ENCODE measurements at regions not wholly inside any gene's neighbourhood (a gene's known extent, or its start where the extent isn't known, plus 50 kb on each side); places are given as distances from the start of the nearest gene placed in this dataset.

GRCh38 chr11:92789761-92790160, 179.7 kb upstream of the MTNR1B start:
- H3K36me3 Mint-ChIP-seq (ENCODE audit: low read depth), result no peaks in the 10 kb centered on the region
- no peaks in the 10 kb centered on the region for H3K9me3 Mint-ChIP-seq
- H3K27ac Mint-ChIP-seq, result no peak overlapping the region
- ChIA-PET POLR2A (no interaction called here), CTCF (no interaction called here)
- Histone ChIP-seq H3K36me3 (ENCODE audit: insufficient read depth, low read length) (no peaks in the 10 kb centered on the region), H3K4me3 (ENCODE audit: low read length) (no peak overlapping the region), H3K27me3 (ENCODE audit: control insufficient read depth in 1 of 2, insufficient read depth in 2 of 2, low read length in 2 of 2) (no peaks in the 10 kb centered on the region), H3K27ac (ENCODE audit: low read depth in 1 of 2, low read length in 2 of 2) (no peak overlapping the region), H3K4me1 (ENCODE audit: insufficient read depth, low read length) (no peaks in the 10 kb centered on the region), H3K9me3 (ENCODE audit: control insufficient read depth in 1 of 2, insufficient read depth in 1 of 2, low read length in 2 of 2) (no peaks in the 10 kb centered on the region)
- ATAC-seq (ENCODE audit: poor library complexity), result no peak
- no peaks in the 10 kb centered on the region for H3K4me1 Mint-ChIP-seq (ENCODE audit: low read depth)
- TF ChIP-seq CTCF (IDR thresholded peaks at IDR 0.05), result no peak
- DNase-seq, result no peak
- no peak overlapping the region for H3K4me3 Mint-ChIP-seq
- intact Hi-C loops (cut with DNase I, micrococcal nuclease), result no loop called here
- no peaks in the 10 kb centered on the region for H3K27me3 Mint-ChIP-seq

GRCh38 chr11:92790366-92790765, 179.1 kb upstream of the MTNR1B start:
- no peak overlapping the region for H3K4me3 ChIP-seq (ENCODE audit: low read length)
- no peaks in the 10 kb centered on the region for H3K27me3 ChIP-seq (ENCODE audit: control insufficient read depth in 1 of 2, insufficient read depth in 2 of 2, low read length in 2 of 2)
- intact Hi-C loops (cut with DNase I, micrococcal nuclease), result no loop called here
- Mint-ChIP-seq H3K27ac (no peak overlapping the region), H3K4me1 (ENCODE audit: low read depth) (no peaks in the 10 kb centered on the region), H3K4me3 (no peak overlapping the region), H3K36me3 (ENCODE audit: low read depth) (no peaks in the 10 kb centered on the region), H3K9me3 (no peaks in the 10 kb centered on the region), H3K27me3 (no peaks in the 10 kb centered on the region)
- H3K4me1 ChIP-seq (ENCODE audit: insufficient read depth, low read length), result no peaks in the 10 kb centered on the region
- H3K27ac ChIP-seq (ENCODE audit: low read depth in 1 of 2, low read length in 2 of 2), result no peak overlapping the region
- ChIA-PET POLR2A (no interaction called here), CTCF (no interaction called here)
- H3K36me3 ChIP-seq (ENCODE audit: insufficient read depth, low read length), result no peaks in the 10 kb centered on the region
- DNase-seq, result no peak
- ATAC-seq (ENCODE audit: poor library complexity), result no peak
- TF ChIP-seq CTCF (IDR thresholded peaks at IDR 0.05), result no peak
- no peaks in the 10 kb centered on the region for H3K9me3 ChIP-seq (ENCODE audit: control insufficient read depth in 1 of 2, insufficient read depth in 1 of 2, low read length in 2 of 2)

DNA sequence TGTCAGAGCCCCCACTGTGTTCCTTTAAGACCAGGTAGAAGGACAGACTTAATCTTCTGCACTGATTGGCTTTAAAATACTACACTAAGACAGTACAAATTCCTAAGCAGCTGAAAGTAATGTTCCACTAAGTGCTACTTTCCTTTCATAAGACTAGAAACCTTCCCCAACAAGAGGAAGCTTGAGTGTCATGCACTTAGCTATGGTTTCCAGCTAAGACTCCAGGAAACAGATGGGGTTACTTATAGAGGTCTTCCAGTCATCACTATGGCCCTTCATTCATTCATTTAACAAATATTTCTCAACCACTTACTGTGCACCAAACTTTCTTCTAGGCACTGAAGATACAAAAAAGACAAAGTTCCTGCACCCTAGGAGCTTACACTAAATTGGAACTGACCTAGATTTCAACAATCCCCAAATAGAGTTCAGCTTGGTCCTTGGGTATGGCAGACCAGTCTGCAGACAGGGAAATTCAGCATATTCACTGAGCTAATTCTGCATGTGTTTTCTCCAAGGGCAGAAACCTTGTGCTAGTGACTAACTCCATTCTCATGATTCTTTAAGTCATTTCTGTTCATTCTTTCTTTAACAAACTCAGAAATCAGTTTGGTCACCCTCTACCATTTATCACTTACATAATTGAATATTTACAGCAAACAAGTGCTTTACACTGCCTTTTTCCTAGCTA, 178.4 kb upstream of the MTNR1B start:
- Mint-ChIP-seq H3K36me3 (ENCODE audit: low read depth) (no peaks in the 10 kb centered on the region), H3K9me3 (no peaks in the 10 kb centered on the region), H3K4me3 (no peak overlapping the region), H3K4me1 (ENCODE audit: low read depth) (no peaks in the 10 kb centered on the region), H3K27ac (no peak overlapping the region), H3K27me3 (no peaks in the 10 kb centered on the region)
- DNase-seq (no peak), ATAC-seq (ENCODE audit: poor library complexity) (no peak)
- ChIA-PET CTCF (no interaction called here), POLR2A (no interaction called here)
- H3K36me3 ChIP-seq (ENCODE audit: insufficient read depth, low read length), result no peaks in the 10 kb centered on the region
- H3K4me3 ChIP-seq (ENCODE audit: low read length), result no peak overlapping the region
- intact Hi-C loops (cut with DNase I, micrococcal nuclease), result no loop called here
- no peaks in the 10 kb centered on the region for H3K27me3 ChIP-seq (ENCODE audit: control insufficient read depth in 1 of 2, insufficient read depth in 2 of 2, low read length in 2 of 2)
- no peaks in the 10 kb centered on the region for H3K4me1 ChIP-seq (ENCODE audit: insufficient read depth, low read length)
- no peak overlapping the region for H3K27ac ChIP-seq (ENCODE audit: low read depth in 1 of 2, low read length in 2 of 2)
- no peaks in the 10 kb centered on the region for H3K9me3 ChIP-seq (ENCODE audit: control insufficient read depth in 1 of 2, insufficient read depth in 1 of 2, low read length in 2 of 2)
- TF ChIP-seq CTCF (IDR thresholded peaks at IDR 0.05), result no peak
